Astrocyte (in vitro differentiated cells and primary cell): ENCODE measurements at regions not wholly inside any gene's neighbourhood (a gene's known extent, or its start where the extent isn't known, plus 50 kb on each side); places are given as distances from the start of the nearest gene placed in this dataset.
A peak's percentile ranks its signal among the peaks of the same experiment; 100 is the strongest.

Experiments used
- DNase-seq: peaks from one replicate; pipeline ENCODE4 v3.0.0-alpha.2; 2010; ENCODE audit warnings: low read depth
- FAIRE-seq: peaks from 2 replicates; lab custom pipeline; 2011; peaks lifted over from hg19 to GRCh38; lab: Jason Lieb, UNC
- H2AFZ ChIP-seq: 2 replicates; pipeline ENCODE4 v1.6.0; 2012; ENCODE audit warnings: low read depth, low read length, inconsistent platforms
- H3K27ac ChIP-seq: 2 replicates; pipeline ENCODE4 v1.5.1; 2011; ENCODE audit warnings: low read depth, low read length, inconsistent platforms
- H3K27me3 ChIP-seq: 2 replicates; pipeline ENCODE4 v1.6.0; 2011; ENCODE audit warnings: low read length, inconsistent platforms; ENCODE audit not compliant: insufficient read depth
- H3K36me3 ChIP-seq: 2 replicates; pipeline ENCODE4 v1.5.1; 2011; ENCODE audit warnings: low read length, inconsistent platforms; ENCODE audit not compliant: insufficient read depth
- H3K4me1 ChIP-seq: 2 replicates; pipeline ENCODE4 v1.5.1; 2011; ENCODE audit warnings: low read length, inconsistent platforms; ENCODE audit not compliant: insufficient read depth
- H3K4me2 ChIP-seq: 2 replicates; pipeline ENCODE4 v1.6.0; 2012; ENCODE audit warnings: low read length, inconsistent platforms
- H3K4me3 ChIP-seq: 2 replicates; pipeline ENCODE4 v1.5.1; 2011; ENCODE audit warnings: low read depth, mild to moderate bottlenecking, low read length, inconsistent platforms; ENCODE audit not compliant: insufficient read depth
- H3K79me2 ChIP-seq: 2 replicates; pipeline ENCODE4 v1.6.0; 2012; ENCODE audit warnings: mild to moderate bottlenecking, low read length, inconsistent platforms; ENCODE audit not compliant: insufficient read depth
- H3K9ac ChIP-seq: 2 replicates; pipeline ENCODE4 v1.6.0; 2012; ENCODE audit warnings: mild to moderate bottlenecking, low read length, inconsistent platforms
- H3K9me3 ChIP-seq: 2 replicates; pipeline ENCODE4 v1.5.1; 2012; ENCODE audit warnings: low read depth, mild to moderate bottlenecking, low read length, inconsistent platforms; ENCODE audit not compliant: insufficient read depth
- H4K20me1 ChIP-seq: 2 replicates; pipeline ENCODE4 v1.6.0; 2012; ENCODE audit warnings: low read length, inconsistent platforms; ENCODE audit not compliant: insufficient read depth
- H3K27ac Mint-ChIP-seq: one replicate; pipeline ENCODE4 v1.8.0; 2021; ENCODE audit warnings: mild to moderate bottlenecking, mixed read lengths; ENCODE audit not compliant: unreplicated experiment
- H3K27me3 Mint-ChIP-seq: one replicate; pipeline ENCODE4 v1.8.0; 2021; ENCODE audit warnings: low read depth, mixed read lengths; ENCODE audit not compliant: unreplicated experiment
- H3K36me3 Mint-ChIP-seq: one replicate; pipeline ENCODE4 v1.8.0; 2021; ENCODE audit warnings: low read depth, mixed read lengths; ENCODE audit not compliant: unreplicated experiment
- H3K4me1 Mint-ChIP-seq: one replicate; pipeline ENCODE4 v1.8.0; 2021; ENCODE audit warnings: low read depth, mixed read lengths; ENCODE audit not compliant: unreplicated experiment
- H3K4me3 Mint-ChIP-seq: one replicate; pipeline ENCODE4 v1.8.0; 2021; ENCODE audit warnings: mild to moderate bottlenecking, moderate library complexity, mixed read lengths; ENCODE audit not compliant: unreplicated experiment
- H3K9me3 Mint-ChIP-seq: one replicate; pipeline ENCODE4 v1.8.0; 2021; ENCODE audit warnings: mild to moderate bottlenecking, mixed read lengths; ENCODE audit not compliant: unreplicated experiment
- EZH2 ChIP-seq: IDR thresholded peaks from 2 replicates; pipeline ENCODE4 v1.6.1; 2012; ENCODE audit warnings: mild to moderate bottlenecking, low read length, inconsistent platforms; ENCODE audit not compliant: insufficient read depth
- TF ChIP-seq, protein P1 (sequence below): IDR thresholded peaks from 2 replicates; pipeline ENCODE4 v1.5.1; 2011; ENCODE audit warnings: low read depth, mild to moderate bottlenecking, inconsistent platforms, low read length, moderate library complexity; ENCODE audit not compliant: insufficient read depth

DNA sequence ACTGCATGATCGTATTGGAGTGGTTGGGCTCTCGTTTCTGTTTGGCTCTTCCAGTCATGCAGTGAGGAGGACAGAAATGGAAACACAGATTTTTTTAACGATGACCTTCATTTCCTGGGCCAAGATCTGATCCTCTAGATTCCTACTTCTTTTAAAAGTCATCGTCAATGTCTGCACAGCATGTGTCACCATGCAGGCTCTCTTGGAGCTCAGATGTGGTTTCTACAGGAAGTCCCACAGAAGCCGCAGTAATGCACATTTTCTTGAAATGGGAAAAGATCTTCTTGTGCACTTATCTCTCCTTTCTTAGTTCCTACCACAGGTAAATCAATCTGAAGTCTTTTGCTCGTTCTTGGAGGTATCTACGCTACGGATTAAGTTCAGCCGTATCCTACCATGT is 626.9 kb downstream of the EFNB2 start:
- H3K27ac Mint-ChIP-seq, result peak overlapping the region; percentile 14
- no peaks in the 10 kb centered on the region for H3K9me3 Mint-ChIP-seq
- peaks cover 16% of the 10 kb centered on the region for H3K4me1 Mint-ChIP-seq
- no peak overlapping the region for H3K27ac ChIP-seq
- H4K20me1 ChIP-seq, result no peaks in the 10 kb centered on the region
- TF ChIP-seq, protein P1, sequence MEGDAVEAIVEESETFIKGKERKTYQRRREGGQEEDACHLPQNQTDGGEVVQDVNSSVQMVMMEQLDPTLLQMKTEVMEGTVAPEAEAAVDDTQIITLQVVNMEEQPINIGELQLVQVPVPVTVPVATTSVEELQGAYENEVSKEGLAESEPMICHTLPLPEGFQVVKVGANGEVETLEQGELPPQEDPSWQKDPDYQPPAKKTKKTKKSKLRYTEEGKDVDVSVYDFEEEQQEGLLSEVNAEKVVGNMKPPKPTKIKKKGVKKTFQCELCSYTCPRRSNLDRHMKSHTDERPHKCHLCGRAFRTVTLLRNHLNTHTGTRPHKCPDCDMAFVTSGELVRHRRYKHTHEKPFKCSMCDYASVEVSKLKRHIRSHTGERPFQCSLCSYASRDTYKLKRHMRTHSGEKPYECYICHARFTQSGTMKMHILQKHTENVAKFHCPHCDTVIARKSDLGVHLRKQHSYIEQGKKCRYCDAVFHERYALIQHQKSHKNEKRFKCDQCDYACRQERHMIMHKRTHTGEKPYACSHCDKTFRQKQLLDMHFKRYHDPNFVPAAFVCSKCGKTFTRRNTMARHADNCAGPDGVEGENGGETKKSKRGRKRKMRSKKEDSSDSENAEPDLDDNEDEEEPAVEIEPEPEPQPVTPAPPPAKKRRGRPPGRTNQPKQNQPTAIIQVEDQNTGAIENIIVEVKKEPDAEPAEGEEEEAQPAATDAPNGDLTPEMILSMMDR, result no peak
- TF ChIP-seq EZH2, result no peak
- H3K4me1 ChIP-seq, result no peaks in the 10 kb centered on the region
- H3K9ac ChIP-seq, result no peak overlapping the region
- no peaks in the 10 kb centered on the region for H3K79me2 ChIP-seq
- no peaks in the 10 kb centered on the region for H3K36me3 Mint-ChIP-seq
- no peaks in the 10 kb centered on the region for H3K36me3 ChIP-seq
- H3K4me2 ChIP-seq, result peak overlapping the region; percentile 22
- DNase-seq (peak; percentile 23), FAIRE-seq (no peak)
- H3K27me3 ChIP-seq, result no peaks in the 10 kb centered on the region
- H3K4me3 ChIP-seq, result no peak overlapping the region
- H3K4me3 Mint-ChIP-seq, result peak overlapping the region; percentile 1
- H3K9me3 ChIP-seq, result no peaks in the 10 kb centered on the region
- no peaks in the 10 kb centered on the region for H3K27me3 Mint-ChIP-seq
- no peak overlapping the region for H2AFZ ChIP-seq

DNA sequence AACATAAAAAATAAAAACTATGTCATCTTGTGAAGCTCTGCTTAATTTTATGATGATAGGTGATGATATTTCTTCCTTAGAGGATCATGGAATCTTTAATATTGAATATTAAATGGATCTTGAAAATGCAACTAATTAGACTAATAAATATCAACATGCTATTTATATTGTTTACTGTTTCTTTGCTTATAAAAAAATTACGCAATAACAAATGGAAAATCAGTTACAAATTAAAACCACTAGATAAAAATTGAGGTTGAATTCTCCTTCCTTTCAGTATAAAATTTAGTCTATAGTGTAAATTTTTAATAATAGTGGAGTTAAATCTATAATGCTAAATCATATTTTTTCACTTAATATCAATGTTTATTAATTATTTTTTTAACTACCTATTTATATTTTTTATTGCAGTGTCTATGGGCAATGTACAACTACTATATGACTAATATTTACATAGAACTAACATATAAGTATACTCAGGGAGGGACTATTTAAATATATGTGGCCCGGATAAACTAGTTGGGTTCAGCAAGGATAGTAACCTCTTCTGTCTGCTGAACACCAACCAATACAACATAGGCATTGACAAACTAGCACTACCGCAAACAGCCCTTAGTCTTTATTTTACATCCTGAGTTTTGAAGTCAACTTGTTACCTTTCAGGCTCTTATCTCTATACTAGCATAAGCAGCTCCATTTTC is 628.0 kb downstream of the EFNB2 start:
- Mint-ChIP-seq H3K36me3 (no peaks in the 10 kb centered on the region), H3K9me3 (no peaks in the 10 kb centered on the region), H3K27ac (no peak overlapping the region), H3K4me1 (peaks cover 16% of the 10 kb centered on the region), H3K27me3 (no peaks in the 10 kb centered on the region), H3K4me3 (no peak overlapping the region)
- Histone ChIP-seq H3K27ac (no peak overlapping the region), H2AFZ (no peak overlapping the region), H3K36me3 (no peaks in the 10 kb centered on the region), H4K20me1 (no peaks in the 10 kb centered on the region), H3K9ac (no peak overlapping the region), H3K4me3 (no peak overlapping the region), H3K79me2 (no peaks in the 10 kb centered on the region), H3K4me1 (no peaks in the 10 kb centered on the region), H3K4me2 (no peak overlapping the region), H3K9me3 (no peaks in the 10 kb centered on the region), H3K27me3 (no peaks in the 10 kb centered on the region)
- DNase-seq (no peak), FAIRE-seq (no peak)
- TF ChIP-seq, protein P1, result no peak
- TF ChIP-seq EZH2, result no peak

DNA sequence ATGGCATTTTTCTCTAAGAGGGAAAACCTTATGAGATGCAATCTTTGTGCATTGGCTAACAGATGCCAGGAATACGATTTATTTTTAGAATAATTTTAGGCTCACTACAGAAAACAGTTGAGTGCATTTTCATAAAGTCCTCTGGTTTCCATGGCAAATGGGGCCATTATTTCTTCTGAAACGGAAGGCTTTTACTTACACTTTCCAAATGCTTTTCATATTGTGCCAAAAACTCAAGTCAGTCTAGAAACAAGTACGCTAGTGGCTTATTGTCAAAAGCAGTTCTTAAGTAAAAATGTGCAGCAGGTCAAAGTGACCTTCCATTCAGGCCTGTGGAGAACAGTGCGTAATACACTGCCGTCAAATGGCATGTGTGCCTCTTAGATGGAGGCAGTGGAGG is 628.7 kb downstream of the EFNB2 start:
- Histone ChIP-seq H3K79me2 (no peaks in the 10 kb centered on the region), H3K9me3 (no peaks in the 10 kb centered on the region), H3K36me3 (no peaks in the 10 kb centered on the region), H2AFZ (no peak overlapping the region), H3K4me1 (no peaks in the 10 kb centered on the region), H4K20me1 (no peaks in the 10 kb centered on the region), H3K9ac (no peak overlapping the region), H3K4me2 (no peak overlapping the region), H3K27ac (no peak overlapping the region), H3K4me3 (no peak overlapping the region), H3K27me3 (no peaks in the 10 kb centered on the region)
- no peaks in the 10 kb centered on the region for H3K36me3 Mint-ChIP-seq
- FAIRE-seq (no peak), DNase-seq (no peak)
- no peak overlapping the region for H3K4me3 Mint-ChIP-seq
- H3K27me3 Mint-ChIP-seq, result no peaks in the 10 kb centered on the region
- H3K27ac Mint-ChIP-seq, result no peak overlapping the region
- TF ChIP-seq EZH2, result no peak
- TF ChIP-seq, protein P1, result no peak
- H3K4me1 Mint-ChIP-seq, result peaks cover 16% of the 10 kb centered on the region
- no peaks in the 10 kb centered on the region for H3K9me3 Mint-ChIP-seq
